NCI-H446 (cell line): ENCODE measurements at regions not wholly inside any gene's neighbourhood (a gene's known extent, or its start where the extent isn't known, plus 50 kb on each side); places are given as distances from the start of the nearest gene placed in this dataset.

Experiments used
- DNase-seq, 2 experiments: peaks; one replicate each; lab custom pipeline; 2025; lab: John Stamatoyannopoulos, UW

GRCh38 chr6:6781172-6781872, 192.8 kb downstream of the LY86 start:
- DNase-seq, result peak in 1 of 2 experiments; percentile 68

DNA sequence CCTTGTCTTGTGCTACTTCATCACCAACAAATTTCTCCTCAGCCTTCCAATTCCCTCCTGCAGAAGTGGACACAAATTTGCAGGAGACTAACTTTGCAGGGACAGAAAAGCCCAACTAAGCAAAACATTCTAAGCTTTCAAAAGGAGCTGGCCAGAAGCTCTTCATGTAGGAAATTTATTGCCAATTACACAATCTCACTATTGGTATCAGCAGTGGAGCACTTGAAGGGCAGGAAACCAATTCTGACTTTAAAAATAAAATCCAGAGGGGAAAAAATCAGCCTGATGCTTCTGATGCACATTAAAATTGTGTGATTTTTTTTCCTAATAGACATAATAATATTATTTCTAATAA, 193.3 kb downstream of the LY86 start:
- no peak for DNase-seq

- no peak for DNase-seq
Observed at GRCh38 chr6:6783721-6784120, 195.2 kb downstream of the LY86 start.

DNA sequence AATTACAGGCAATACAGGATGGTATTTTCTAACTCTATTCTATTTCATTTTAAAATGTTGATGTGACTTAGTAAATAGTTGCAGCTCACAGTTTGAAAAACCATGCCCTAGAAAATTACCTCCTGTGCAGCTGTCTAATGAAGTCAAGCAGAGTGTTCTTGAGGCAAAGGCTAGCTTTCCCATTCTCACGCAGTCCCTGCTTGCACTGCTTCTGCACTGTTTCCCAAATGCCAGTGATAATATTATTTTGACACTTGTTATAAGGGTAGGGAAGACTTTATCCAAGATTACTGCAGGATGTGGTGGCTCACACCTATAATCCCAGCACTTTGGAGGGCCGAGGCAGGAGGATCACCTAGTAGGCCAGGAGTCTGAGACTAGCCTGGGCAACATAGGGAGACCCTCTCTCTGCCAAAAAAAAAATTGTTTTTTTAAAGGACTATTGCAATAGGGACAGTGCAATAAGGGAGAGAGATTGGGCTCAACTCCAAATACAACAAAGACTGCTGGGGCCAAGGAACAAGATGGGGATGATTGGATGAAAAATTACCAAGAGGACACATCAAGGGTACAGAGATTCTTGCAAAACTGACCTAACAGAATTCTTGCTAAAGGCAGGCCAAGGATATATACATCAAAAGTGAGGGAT, 196.1 kb downstream of the LY86 start:
- no peak for DNase-seq

DNA sequence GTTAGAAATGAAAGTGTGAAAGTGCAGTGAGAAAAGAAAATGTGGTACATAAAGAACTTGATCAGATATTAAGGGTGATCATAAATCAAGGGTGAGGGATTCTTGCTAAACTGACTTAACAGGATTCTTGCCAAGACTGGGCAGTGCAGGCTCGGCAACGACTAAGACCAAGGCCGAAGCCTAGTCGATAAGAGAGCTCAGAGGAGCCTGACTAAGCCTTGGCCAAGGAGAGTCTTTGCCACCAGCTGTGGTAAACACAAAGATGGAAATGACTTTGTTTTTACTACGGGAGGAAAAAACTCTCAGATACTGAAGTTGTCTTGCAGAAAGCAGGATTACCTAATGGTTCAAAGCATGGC, 196.6 kb downstream of the LY86 start:
- DNase-seq, result no peak

- peak in 1 of 2 experiments; percentile 37 for DNase-seq
Observed at GRCh38 chr6:6788394-6789032, 200.0 kb downstream of the LY86 start.

GRCh38 chr6:6790393-6790792, 201.9 kb downstream of the LY86 start:
- DNase-seq, result no peak

DNA sequence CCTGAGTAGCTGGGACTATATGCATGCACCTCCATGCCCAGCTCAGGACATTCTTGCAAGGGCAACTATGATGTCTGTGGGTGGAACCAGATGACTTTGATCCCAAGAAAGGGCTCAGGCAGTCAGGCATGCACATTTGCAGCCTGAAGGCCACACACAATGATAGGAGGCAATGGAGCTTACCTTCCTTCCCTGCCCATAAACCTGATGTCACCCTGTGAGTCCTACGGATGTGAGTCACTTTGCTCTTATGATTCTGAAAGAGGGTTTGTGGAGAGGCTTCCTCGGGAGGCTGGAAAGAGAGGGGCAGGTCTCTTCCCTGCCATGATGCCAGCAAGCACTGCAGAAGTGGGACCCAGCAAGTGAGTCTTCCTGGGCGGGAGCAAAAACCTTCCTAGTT, 202.4 kb downstream of the LY86 start:
- DNase-seq, result no peak

GRCh38 chr6:6793388-6794250, 205.1 kb downstream of the LY86 start:
- no peak for DNase-seq

- DNase-seq, result no peak
Observed at GRCh38 chr6:6795393-6795792, 206.9 kb downstream of the LY86 start.

GRCh38 chr6:6796818-6797217, 208.3 kb downstream of the LY86 start:
- no peak for DNase-seq

DNA sequence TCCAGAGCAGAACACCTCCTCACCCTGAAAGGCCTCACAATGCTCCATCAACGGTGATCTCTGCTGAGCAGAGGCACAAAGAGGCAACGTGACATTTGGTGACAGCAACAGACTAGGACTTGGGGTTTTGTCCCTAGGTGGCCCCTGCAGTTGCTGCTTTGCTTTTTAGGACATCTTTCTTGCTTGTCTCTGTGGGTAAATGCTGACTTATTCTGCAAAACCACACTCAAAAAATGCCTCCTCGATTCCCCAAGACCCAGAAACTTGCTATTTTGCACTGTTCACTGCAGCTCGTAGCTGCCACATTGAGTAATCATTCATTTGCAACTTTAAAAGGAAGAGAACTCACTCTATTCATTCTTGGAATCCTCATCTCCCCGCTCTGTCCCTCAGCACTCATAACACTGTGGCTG, 209.9 kb downstream of the LY86 start:
- no peak for DNase-seq

DNA sequence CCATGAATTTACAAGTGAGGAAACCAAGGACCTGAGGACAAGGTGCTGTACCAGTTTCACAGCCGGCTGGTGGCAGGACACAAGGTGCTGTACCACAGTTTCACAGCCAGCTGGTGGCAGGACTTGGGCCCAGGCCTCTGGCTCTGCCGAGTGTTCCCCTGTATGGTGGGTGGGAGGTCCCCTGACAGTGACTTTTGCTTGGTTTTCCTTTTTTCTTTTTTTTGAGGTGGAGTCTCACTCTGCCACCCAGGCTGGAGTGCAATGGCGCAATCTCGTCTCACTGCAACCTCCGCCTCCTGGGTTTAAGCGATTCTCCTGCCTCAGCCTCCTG, 212.4 kb downstream of the LY86 start:
- no peak for DNase-seq

DNA sequence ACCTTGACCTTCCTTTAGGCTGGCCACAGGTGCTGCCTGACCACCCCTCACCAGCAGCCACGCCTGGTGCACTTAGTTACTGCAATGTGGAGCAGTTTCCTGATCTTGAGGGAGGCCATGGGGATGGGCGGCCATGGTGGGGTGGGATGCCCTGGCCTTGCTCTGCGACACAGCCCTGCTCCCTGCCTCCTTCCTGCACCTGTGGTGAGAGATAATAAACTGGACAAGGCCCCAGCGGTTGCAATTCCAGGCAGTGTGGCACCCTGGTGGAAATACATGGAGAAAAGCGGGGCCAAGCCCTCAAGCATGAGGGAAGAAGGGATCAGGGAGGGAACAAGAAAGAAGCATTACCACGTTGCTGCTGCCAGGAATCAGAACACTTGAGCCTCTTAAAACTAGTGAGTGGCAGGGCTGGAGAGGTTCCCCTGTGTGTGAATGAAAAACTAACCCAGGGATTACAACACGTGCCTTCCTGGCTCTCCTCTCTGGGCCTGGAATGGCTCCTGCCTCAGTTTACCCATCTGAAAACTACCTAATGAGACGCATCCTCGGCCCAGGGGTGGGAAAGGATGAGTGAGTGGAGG, 213.2 kb downstream of the LY86 start:
- no peak for DNase-seq

DNA sequence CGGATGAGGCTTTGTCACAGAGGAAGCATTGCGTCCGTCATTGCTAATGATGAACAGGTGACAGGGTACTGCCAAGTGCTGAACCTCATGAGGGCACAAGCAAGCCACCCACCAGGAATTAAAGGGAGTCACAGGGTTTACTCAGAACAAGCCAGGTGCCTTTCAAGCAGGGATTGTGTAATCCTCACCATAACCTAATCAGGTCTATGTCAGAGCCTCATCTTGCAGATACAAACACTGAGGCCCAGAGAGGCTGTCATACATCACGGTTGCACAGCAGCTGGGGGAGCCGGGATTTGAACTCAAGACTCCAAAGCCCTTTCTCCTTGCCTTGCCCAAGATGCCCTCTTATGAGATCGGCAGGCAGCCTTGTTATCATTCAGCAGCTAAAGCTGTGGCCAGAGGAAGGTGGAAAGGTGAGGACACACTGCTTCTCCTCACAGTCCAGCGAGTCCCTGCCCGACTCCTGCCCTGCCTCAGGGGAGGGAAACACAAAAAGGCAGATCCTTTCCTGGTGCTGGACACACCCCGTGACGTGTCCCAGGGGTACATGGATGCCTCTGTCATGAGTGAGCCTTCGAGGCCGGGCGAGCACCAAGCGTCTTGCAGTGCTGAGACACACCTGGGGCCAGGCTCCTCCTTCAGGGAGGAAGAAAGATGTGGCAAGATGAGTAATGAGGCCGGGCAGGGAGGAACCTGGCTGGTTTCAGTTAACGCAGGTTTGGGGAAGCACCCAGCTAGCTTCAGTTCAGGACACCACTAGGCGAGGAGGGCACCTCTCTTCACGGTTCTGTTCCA, 214.9 kb downstream of the LY86 start:
- no peak for DNase-seq

DNA sequence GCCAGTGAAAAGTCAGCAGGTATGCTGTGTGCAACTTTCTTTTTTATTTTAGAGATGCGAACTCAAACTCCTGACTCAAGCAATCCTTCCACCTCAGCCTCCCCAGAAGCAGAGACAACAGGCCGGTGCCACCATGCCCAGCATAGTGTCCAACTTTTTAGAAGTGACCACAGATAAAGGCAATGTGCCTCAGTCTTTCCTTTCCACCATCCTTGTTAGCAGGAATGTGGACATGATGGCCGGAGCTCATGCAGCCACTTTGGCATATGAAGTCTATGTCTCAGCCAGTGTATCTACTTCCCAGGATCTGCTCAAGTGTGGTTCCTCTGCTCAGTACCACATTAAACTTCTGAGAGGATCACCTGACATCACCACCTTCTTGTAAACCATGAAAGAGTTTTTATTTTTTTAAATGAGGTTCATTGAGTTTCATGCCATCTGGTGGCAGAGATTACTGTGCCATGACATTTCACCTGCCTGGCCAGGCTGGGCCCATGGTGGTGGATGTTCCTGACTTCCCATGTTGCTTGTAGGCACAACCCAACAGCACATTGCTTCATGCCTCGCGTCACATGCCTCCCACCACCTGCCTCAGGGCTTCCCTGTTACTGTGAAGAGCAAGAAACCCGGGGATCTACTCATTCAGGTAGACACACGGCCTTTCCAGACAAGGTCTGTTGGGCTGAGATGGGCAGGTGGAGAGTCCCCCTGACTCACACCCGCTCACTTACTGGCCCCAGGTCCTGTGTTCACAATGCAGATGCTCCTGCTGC, 216.5 kb downstream of the LY86 start:
- no peak for DNase-seq

DNA sequence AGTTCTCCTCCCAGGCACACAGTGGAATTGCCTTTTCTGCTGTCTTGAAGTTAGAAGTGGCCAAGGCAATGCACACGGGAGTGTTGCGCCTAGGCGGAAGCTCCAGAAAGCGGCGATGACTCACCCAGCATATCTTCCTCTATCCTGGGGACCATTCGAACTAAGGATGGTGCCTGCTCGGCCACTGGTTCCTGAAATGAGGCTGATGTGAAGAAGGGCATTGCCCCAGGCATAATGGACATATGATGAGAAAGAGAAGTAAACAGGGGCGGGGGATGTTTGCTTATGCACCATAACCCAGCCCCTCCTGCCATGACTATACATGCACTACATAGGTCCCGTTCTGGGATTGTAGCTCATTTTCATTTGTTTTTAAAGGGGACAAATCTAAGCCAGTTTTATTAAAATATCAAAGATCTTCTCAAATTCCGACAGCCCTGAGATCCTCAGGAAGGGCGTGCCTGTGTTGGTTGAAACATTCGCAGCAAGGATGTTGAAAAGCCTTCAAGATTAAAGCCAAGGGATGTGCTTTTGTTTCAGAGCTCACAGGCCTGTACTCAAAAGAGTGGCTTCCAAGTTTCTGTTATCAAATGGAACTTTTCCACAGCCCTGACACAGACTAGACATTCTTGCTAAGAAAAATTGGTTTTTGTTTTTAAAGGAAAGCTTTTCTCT, 218.5 kb downstream of the LY86 start:
- DNase-seq, result no peak

DNA sequence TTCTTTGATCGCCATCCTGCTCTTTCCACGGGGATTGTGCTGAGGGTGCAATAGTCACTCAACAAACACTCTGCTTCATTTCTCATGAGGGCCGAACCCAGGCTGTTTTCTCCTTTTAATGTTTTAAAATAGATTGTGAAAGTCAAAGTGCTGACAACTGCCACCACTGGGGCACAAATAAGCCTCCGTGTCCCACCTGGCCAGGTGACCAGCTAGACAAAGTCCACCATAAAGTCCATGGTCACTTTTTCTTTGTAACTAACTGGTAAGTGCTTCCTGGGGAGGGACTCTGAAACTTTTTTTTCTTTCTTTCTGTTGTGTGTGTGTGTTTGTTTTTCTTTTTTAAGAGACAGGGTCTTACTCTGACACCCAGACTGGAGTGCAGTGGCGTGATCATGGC, 219.8 kb downstream of the LY86 start:
- DNase-seq, result no peak

- DNase-seq, result no peak
Observed at GRCh38 chr6:6808915-6809314, 220.4 kb downstream of the LY86 start.

DNA sequence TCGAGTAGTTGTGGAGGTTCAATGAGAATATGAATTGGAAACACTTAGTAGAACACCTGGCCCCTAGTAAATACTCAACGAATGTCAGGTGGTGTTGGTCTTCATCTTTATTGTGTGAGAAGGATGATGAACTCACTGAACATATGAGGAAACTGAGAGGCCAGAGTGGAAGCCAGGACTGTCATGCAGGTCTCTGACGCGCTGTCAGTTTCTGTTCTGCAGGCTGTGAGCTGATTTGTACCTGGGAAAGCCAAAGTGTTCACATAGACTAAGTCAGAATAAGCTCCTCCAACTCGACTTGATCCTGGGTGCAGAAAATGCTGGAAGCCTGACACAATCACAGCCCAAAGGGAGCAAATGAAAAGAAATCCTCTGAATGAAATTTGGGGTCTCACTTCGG, 222.2 kb downstream of the LY86 start:
- DNase-seq, result no peak
